Osteocyte (in vitro differentiated cells): ENCODE measurements at regions not wholly inside any gene's neighbourhood (a gene's known extent, or its start where the extent isn't known, plus 50 kb on each side); places are given as distances from the start of the nearest gene placed in this dataset.

Source experiments
- DNase-seq: peaks from one replicate; pipeline ENCODE4 v3.0.0; 2021; ENCODE audit warnings: mixed read lengths; ENCODE audit not compliant: unreplicated experiment; ENCODE audit errors: extremely low spot score
- H3K27ac Mint-ChIP-seq: one replicate; pipeline ENCODE4 v1.8.0; 2021; ENCODE audit warnings: mild to moderate bottlenecking, mixed read lengths; ENCODE audit not compliant: unreplicated experiment
- H3K27me3 Mint-ChIP-seq: one replicate; pipeline ENCODE4 v1.8.0; 2021; ENCODE audit warnings: mixed read lengths; ENCODE audit not compliant: unreplicated experiment
- H3K36me3 Mint-ChIP-seq: one replicate; pipeline ENCODE4 v1.8.0; 2021; ENCODE audit warnings: mixed read lengths; ENCODE audit not compliant: unreplicated experiment
- H3K4me1 Mint-ChIP-seq: one replicate; pipeline ENCODE4 v1.8.0; 2021; ENCODE audit warnings: mixed read lengths; ENCODE audit not compliant: unreplicated experiment
- H3K4me3 Mint-ChIP-seq: one replicate; pipeline ENCODE4 v1.8.0; 2021; ENCODE audit warnings: mild to moderate bottlenecking, moderate library complexity, mixed read lengths; ENCODE audit not compliant: unreplicated experiment
- H3K9me3 Mint-ChIP-seq: one replicate; pipeline ENCODE4 v1.8.0; 2021; ENCODE audit warnings: mixed read lengths; ENCODE audit not compliant: unreplicated experiment
- CTCF ChIP-seq: fragments of 200-600 bp; sonication (generic); IDR thresholded peaks from 2 replicates; pipeline ENCODE4 v1.5.0; 2021; ENCODE audit warnings: antibody characterized with exemption, mild to moderate bottlenecking, moderate library complexity

DNA sequence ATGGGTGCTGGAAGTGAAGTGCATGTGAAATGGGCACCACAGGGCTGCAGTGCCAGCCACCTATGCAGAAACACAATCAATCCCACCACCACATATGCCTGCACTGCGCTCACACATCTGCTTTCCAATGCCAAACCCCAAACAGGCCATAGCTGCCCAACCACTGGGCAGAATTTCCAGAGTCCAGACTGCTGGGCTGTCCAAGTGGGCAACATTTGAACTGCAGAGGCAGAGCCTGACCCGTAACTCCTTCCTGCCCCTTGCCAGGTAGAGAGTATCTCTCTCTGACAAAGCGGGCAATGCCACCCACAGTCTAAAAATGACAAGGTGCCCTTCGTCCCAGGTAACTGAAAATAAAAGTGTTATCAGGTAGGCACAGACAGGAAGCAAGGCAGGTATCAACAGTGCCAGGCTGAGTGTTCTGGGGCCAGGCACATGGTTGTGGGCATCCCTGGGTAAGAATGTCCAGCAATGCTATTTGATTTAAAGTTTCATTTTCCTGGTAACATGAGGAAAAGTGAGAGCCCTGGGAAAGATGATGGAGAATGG lies 79.5 kb downstream of the FOXA2 start:
- DNase-seq = no peak
- Mint-ChIP-seq H3K27me3 (peaks cover 4% of the 10 kb centered on the region), H3K4me3 (no peak overlapping the region), H3K9me3 (no peaks in the 10 kb centered on the region), H3K36me3 (no peaks in the 10 kb centered on the region), H3K4me1 (no peaks in the 10 kb centered on the region), H3K27ac (no peak overlapping the region)
- TF ChIP-seq CTCF = no peak

DNA sequence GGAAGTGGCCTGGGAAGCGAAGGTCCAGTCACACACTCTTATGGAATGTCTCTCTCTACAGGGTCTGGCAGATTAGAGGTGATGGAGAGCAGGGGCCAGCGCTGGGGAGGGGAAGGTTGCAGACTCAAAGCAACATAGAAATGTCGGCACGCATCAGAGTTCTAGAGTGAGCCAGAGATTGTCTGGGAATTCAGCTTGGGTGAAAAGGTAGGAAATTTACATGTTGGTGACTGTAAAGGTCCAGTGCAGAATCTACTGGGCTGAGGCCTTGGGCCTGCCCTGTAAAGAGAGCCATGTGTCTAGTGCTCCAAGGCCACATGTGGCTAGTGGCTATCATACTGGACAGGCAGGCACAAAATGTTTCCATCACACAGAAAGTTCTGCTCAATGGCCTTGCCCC lies 80.8 kb downstream of the FOXA2 start:
- Mint-ChIP-seq H3K36me3 (no peaks in the 10 kb centered on the region), H3K27me3 (peaks cover 2% of the 10 kb centered on the region), H3K9me3 (no peaks in the 10 kb centered on the region), H3K4me3 (no peak overlapping the region), H3K27ac (no peak overlapping the region), H3K4me1 (no peaks in the 10 kb centered on the region)
- DNase-seq = no peak
- no peak for TF ChIP-seq CTCF

GRCh38 chr20:22502731-22503191 lies 81.6 kb downstream of the FOXA2 start:
- no peaks in the 10 kb centered on the region for H3K36me3 Mint-ChIP-seq
- no peak overlapping the region for H3K4me3 Mint-ChIP-seq
- H3K27me3 Mint-ChIP-seq = no peaks in the 10 kb centered on the region
- no peak for DNase-seq
- no peak for TF ChIP-seq CTCF
- no peak overlapping the region for H3K27ac Mint-ChIP-seq
- no peaks in the 10 kb centered on the region for H3K4me1 Mint-ChIP-seq
- no peaks in the 10 kb centered on the region for H3K9me3 Mint-ChIP-seq

DNA sequence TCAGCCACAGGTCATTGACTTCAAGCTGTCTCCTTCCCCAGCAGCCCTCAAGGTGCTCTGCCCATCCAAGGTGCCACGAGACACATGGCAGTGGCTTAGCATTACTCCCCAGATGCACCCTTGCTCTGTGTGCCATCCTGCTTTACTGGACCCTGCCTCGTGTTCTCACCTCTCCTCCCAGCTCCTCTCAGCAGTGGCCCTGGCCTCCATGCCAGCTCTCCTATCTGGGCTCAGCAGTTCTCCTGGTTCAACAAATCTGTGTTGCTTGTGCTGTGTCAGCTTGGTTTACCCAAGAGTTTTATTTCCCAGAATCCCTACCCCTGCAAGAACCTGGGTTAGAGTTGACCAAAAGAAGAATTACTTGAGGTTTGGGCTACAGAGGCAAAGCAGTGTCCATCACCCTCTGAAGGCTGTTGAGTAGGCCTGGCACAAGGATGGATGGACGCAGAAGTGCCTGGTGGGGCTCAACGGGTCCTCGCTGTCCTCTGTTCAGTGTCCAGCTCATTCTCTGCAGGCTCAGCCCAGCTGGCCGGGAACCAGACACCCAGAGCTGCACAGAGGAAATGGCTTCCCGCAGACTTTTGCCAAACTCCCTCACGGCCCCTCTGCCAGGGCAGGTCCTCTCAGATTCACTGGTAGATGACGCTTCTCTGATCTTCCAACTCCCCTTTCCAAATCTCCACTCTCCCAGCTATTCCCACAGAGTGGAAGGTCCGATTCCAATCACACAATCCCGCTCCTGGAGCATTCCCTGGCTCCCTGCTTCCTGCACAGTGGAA lies 82.6 kb downstream of the FOXA2 start:
- H3K9me3 Mint-ChIP-seq = no peaks in the 10 kb centered on the region
- TF ChIP-seq CTCF = no peak
- no peak overlapping the region for H3K4me3 Mint-ChIP-seq
- no peak for DNase-seq
- H3K27ac Mint-ChIP-seq = no peak overlapping the region
- no peaks in the 10 kb centered on the region for H3K36me3 Mint-ChIP-seq
- H3K4me1 Mint-ChIP-seq = no peaks in the 10 kb centered on the region
- no peaks in the 10 kb centered on the region for H3K27me3 Mint-ChIP-seq

DNA sequence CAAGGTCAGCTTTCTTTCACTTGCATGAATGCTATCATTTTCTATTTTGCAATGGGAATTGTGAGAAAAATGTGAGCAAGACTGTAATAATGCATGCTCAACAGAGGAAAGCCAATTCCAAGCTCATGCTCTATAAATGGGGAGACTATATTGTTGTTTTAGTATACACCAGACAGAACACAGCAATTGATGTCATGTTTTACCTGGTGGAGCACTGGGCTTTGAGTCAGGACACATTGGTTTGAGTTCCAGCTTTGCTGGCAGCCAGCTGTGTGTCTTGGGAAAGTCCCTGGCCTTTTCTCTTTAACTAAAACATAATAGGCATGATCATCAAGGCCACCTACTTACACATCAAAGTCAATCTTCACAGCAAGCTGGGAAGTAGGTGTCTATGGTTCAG lies 83.3 kb downstream of the FOXA2 start:
- no peak for DNase-seq
- no peak overlapping the region for H3K27ac Mint-ChIP-seq
- H3K27me3 Mint-ChIP-seq = no peaks in the 10 kb centered on the region
- no peaks in the 10 kb centered on the region for H3K9me3 Mint-ChIP-seq
- TF ChIP-seq CTCF = no peak
- no peaks in the 10 kb centered on the region for H3K36me3 Mint-ChIP-seq
- no peaks in the 10 kb centered on the region for H3K4me1 Mint-ChIP-seq
- no peak overlapping the region for H3K4me3 Mint-ChIP-seq
